Skeletal muscle satellite cell (primary cell): ENCODE measurements at regions not wholly inside any gene's neighbourhood (a gene's known extent, or its start where the extent isn't known, plus 50 kb on each side); places are given as distances from the start of the nearest gene placed in this dataset.

Experiments
- H3K27me3 ChIP-seq: 2 replicates; pipeline ENCODE4 v1.7.0; 2013; ENCODE audit warnings: low read length; ENCODE audit not compliant: control insufficient read depth, insufficient read depth
- H3K36me3 ChIP-seq: 2 replicates; pipeline ENCODE4 v1.7.0; 2013; ENCODE audit warnings: mild to moderate bottlenecking, control low read depth, low read length; ENCODE audit not compliant: insufficient read depth
- H3K4me1 ChIP-seq: 2 replicates; pipeline ENCODE4 v1.7.0; 2013; ENCODE audit warnings: low read length; ENCODE audit not compliant: control insufficient read depth, insufficient read depth
- H3K4me2 ChIP-seq: 2 replicates; pipeline ENCODE4 v1.7.0; 2013; ENCODE audit warnings: mild to moderate bottlenecking, low read length
- H3K4me3 ChIP-seq: 2 replicates; pipeline ENCODE4 v1.7.0; 2013; ENCODE audit warnings: low read length
- H3K9ac ChIP-seq: 2 replicates; pipeline ENCODE4 v1.7.0; 2013; ENCODE audit warnings: mild to moderate bottlenecking, low read depth, low read length, moderate library complexity
- H3K9me3 ChIP-seq: replicated peaks from 2 replicates; pipeline ENCODE4 v1.7.0; 2013; ENCODE audit warnings: mild to moderate bottlenecking, control low read depth, low read length

GRCh38 chr6:128827675-128828464, 55.1 kb upstream of the LAMA2 start:
- H3K9ac ChIP-seq, result no peak overlapping the region
- no peaks in the 10 kb centered on the region for H3K27me3 ChIP-seq
- H3K36me3 ChIP-seq, result no peaks in the 10 kb centered on the region
- H3K4me3 ChIP-seq, result no peak overlapping the region
- peaks cover 3% of the 10 kb centered on the region for H3K4me1 ChIP-seq
- no peaks in the 10 kb centered on the region for H3K9me3 ChIP-seq
- no peak overlapping the region for H3K4me2 ChIP-seq

- Histone ChIP-seq H3K27me3 (no peaks in the 10 kb centered on the region), H3K4me1 (peaks cover 3% of the 10 kb centered on the region), H3K9ac (no peak overlapping the region), H3K4me2 (no peak overlapping the region), H3K36me3 (no peaks in the 10 kb centered on the region), H3K9me3 (no peaks in the 10 kb centered on the region), H3K4me3 (no peak overlapping the region)
Measured at GRCh38 chr6:128826606-128827005, 56.3 kb upstream of the LAMA2 start.

- Histone ChIP-seq H3K9me3 (no peaks in the 10 kb centered on the region), H3K27me3 (no peaks in the 10 kb centered on the region), H3K4me3 (no peak overlapping the region), H3K36me3 (no peaks in the 10 kb centered on the region), H3K4me2 (no peak overlapping the region), H3K9ac (no peak overlapping the region), H3K4me1 (no peaks in the 10 kb centered on the region)
Measured at GRCh38 chr6:128822271-128822670, 60.7 kb upstream of the LAMA2 start.

- Histone ChIP-seq H3K4me3 (no peak overlapping the region), H3K4me2 (no peak overlapping the region), H3K4me1 (no peaks in the 10 kb centered on the region), H3K9me3 (no peaks in the 10 kb centered on the region), H3K9ac (no peak overlapping the region), H3K36me3 (no peaks in the 10 kb centered on the region), H3K27me3 (no peaks in the 10 kb centered on the region)
Measured at GRCh38 chr6:128821116-128821515, 61.8 kb upstream of the LAMA2 start.

- H3K4me3 ChIP-seq, result no peak overlapping the region
- peaks cover 4% of the 10 kb centered on the region for H3K4me1 ChIP-seq
- no peaks in the 10 kb centered on the region for H3K36me3 ChIP-seq
- H3K9ac ChIP-seq, result no peak overlapping the region
- H3K27me3 ChIP-seq, result no peaks in the 10 kb centered on the region
- no peaks in the 10 kb centered on the region for H3K9me3 ChIP-seq
- H3K4me2 ChIP-seq, result no peak overlapping the region
Measured at GRCh38 chr6:128808856-128809255, 74.1 kb upstream of the LAMA2 start.

- Histone ChIP-seq H3K4me3 (no peak overlapping the region), H3K4me2 (no peak overlapping the region), H3K27me3 (no peaks in the 10 kb centered on the region), H3K36me3 (no peaks in the 10 kb centered on the region), H3K9ac (no peak overlapping the region), H3K9me3 (no peaks in the 10 kb centered on the region), H3K4me1 (peaks cover 10% of the 10 kb centered on the region)
Measured at GRCh38 chr6:128807577-128807976, 75.4 kb upstream of the LAMA2 start.

GRCh38 chr6:128806261-128806660, 76.7 kb upstream of the LAMA2 start:
- no peak overlapping the region for H3K4me2 ChIP-seq
- H3K4me3 ChIP-seq, result no peak overlapping the region
- H3K27me3 ChIP-seq, result no peaks in the 10 kb centered on the region
- H3K4me1 ChIP-seq, result peaks cover 10% of the 10 kb centered on the region
- no peaks in the 10 kb centered on the region for H3K9me3 ChIP-seq
- no peak overlapping the region for H3K9ac ChIP-seq
- H3K36me3 ChIP-seq, result no peaks in the 10 kb centered on the region

- H3K9ac ChIP-seq, result no peak overlapping the region
- no peak overlapping the region for H3K4me3 ChIP-seq
- no peaks in the 10 kb centered on the region for H3K27me3 ChIP-seq
- H3K4me2 ChIP-seq, result peak overlapping the region; percentile 45
- no peaks in the 10 kb centered on the region for H3K36me3 ChIP-seq
- peaks cover 10% of the 10 kb centered on the region for H3K4me1 ChIP-seq
- no peaks in the 10 kb centered on the region for H3K9me3 ChIP-seq
Measured at GRCh38 chr6:128803911-128804310, 79.0 kb upstream of the LAMA2 start.

- H3K4me1 ChIP-seq, result peaks cover 10% of the 10 kb centered on the region
- no peaks in the 10 kb centered on the region for H3K9me3 ChIP-seq
- no peaks in the 10 kb centered on the region for H3K36me3 ChIP-seq
- H3K4me3 ChIP-seq, result no peak overlapping the region
- H3K9ac ChIP-seq, result no peak overlapping the region
- no peak overlapping the region for H3K4me2 ChIP-seq
- no peaks in the 10 kb centered on the region for H3K27me3 ChIP-seq
Measured at GRCh38 chr6:128801621-128802020, 81.3 kb upstream of the LAMA2 start.

GRCh38 chr6:128784266-128784665, 98.7 kb upstream of the LAMA2 start:
- Histone ChIP-seq H3K9ac (no peak overlapping the region), H3K27me3 (no peaks in the 10 kb centered on the region), H3K9me3 (no peaks in the 10 kb centered on the region), H3K4me1 (no peaks in the 10 kb centered on the region), H3K4me2 (no peak overlapping the region), H3K36me3 (no peaks in the 10 kb centered on the region), H3K4me3 (no peak overlapping the region)

GRCh38 chr6:128768187-128768586, 114.8 kb upstream of the LAMA2 start:
- Histone ChIP-seq H3K4me1 (no peaks in the 10 kb centered on the region), H3K9ac (no peak overlapping the region), H3K9me3 (no peaks in the 10 kb centered on the region), H3K4me2 (no peak overlapping the region), H3K4me3 (no peak overlapping the region), H3K27me3 (no peaks in the 10 kb centered on the region), H3K36me3 (no peaks in the 10 kb centered on the region)

GRCh38 chr6:128767705-128768104, 115.2 kb upstream of the LAMA2 start:
- Histone ChIP-seq H3K9me3 (no peaks in the 10 kb centered on the region), H3K4me1 (no peaks in the 10 kb centered on the region), H3K4me2 (no peak overlapping the region), H3K27me3 (no peaks in the 10 kb centered on the region), H3K4me3 (no peak overlapping the region), H3K36me3 (no peaks in the 10 kb centered on the region), H3K9ac (no peak overlapping the region)
